CD4-positive, alpha-beta T cell treated with Interferon gamma for 1 hour (primary cell): ENCODE measurements at regions not wholly inside any gene's neighbourhood (a gene's known extent, or its start where the extent isn't known, plus 50 kb on each side); places are given as distances from the start of the nearest gene placed in this dataset.
"Not testable (repeated sequence)": the region's sequence is repeated elsewhere in the genome, so short reads cannot be mapped to it uniquely, and the experiment has no call there.

ENCODE experiments used
- DNase-seq: peaks from one replicate; pipeline ENCODE4 v3.0.0-alpha.2; 2020

DNA sequence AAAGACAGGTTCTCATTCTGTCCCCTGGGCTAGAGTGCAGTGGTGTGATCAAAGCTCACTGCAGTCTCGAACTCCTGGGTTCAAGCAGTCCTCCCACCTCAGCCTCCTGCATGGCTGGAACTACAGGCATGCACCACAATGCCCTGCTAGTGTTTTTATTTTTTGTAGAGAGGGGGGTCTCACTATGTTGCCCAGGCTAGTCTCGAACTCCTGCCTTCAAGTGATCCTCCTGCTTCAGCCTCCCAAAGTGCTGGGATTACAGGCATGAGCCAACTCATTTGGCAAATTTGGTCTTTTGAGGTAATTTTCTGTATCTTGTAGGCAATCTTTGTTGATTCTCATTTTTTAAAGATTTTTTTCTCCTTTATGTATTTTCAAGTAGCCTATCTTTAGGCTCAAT, 205.7 kb downstream of the ZIC5 start:
- no peak for DNase-seq

DNA sequence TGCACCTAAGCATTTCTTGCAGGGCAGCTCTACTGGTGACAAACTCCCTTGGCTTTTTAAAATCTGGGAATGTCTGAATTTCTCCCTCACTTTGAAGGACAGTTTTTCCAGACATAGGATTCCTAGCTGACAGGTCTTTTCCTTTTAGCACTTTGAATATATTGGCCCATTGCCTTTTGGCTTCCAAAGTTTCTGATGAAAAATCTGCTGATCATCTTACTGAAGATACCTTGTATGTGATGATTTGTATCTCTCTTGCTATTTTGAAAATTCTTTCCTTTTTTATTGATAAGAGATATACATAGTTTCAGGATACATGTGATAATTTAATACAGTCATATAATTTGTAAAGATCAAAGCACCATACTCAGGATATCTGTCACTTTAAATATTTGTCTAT, 211.1 kb downstream of the ZIC5 start:
- no peak for DNase-seq

DNA sequence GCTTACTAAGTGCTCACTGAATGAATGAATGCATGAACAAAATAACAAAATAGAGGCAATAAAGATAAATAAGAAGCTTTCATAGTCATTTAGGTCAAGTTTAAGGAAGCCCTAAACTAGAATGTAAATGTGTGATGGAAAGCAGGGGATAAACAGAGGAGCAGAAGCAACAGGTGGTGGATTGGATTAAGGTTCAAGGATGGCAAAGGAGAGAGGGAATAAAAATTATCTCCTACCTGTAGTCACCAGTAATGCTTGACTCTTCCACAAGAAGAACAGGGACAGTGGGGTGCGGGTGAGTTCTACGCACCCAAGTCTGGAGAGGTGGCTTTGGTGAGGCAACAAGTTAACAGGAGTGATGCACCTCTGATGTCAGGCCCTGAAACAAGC, 212.4 kb downstream of the ZIC5 start:
- no peak for DNase-seq

DNA sequence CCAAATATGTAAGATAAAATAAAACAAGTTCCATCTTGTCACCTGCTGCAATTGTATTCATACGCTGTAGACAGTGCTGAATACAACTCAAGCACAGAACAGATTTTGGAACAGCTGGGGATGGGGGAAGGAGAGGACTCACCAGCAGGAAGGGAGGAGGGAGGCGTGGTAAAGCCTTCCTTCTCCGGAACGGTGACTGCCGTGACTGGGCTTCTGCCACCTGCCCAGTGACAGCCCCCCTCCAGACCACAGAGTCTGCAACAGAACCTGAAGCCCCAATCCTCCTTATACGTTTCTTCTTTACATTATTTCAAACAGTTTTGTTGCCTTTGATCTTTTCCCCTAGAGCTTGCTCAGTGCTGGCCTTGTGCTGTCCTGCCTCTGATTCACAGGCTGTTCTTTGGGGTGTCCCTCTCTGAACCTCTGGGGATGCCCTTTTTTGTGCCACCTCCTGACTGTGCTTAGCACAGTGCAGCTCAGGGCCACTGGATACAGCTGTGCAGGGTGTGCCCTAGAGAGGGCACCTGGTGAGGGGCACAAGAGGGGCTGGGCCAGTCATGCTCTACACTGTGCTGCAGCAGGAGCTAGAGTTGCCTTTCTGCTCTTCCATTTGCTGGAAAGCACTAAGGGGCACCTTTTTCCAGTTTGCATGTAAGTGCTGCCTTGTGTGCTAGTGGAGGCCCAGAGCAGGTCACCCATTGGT, 213.0 kb downstream of the ZIC5 start:
- no peak for DNase-seq

DNA sequence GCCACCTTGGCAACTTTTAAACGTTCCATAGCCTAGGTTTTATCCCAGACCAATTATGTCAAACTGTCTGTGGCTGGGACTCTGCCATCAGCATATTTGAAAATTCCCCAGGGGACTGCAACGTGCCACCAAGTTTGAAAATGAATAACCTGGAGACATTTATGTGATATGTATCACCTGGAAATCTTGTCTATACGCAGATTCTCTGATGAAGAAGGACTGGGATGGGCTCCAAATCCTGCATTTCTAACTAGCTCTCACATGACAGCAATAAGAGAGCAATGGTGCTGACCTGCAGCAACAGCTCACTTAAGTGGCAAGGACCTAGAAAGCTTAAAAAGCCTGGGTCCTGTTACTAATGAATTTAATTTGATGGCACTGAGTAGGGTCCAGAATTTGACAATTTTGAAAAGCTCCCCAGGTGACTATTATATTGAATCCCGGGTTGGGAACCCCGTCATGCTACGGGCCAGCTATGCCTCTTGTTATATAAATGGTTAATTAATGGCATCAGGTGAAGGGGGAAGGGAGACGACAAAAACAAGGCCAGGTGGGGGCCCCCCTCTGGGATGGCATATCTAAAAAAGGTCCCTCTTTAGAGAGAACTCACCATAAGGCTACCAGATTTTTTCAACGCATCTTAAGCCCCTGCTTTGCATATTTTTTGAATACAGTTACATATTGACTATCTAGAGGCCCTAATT, 213.7 kb downstream of the ZIC5 start:
- no peak for DNase-seq

DNA sequence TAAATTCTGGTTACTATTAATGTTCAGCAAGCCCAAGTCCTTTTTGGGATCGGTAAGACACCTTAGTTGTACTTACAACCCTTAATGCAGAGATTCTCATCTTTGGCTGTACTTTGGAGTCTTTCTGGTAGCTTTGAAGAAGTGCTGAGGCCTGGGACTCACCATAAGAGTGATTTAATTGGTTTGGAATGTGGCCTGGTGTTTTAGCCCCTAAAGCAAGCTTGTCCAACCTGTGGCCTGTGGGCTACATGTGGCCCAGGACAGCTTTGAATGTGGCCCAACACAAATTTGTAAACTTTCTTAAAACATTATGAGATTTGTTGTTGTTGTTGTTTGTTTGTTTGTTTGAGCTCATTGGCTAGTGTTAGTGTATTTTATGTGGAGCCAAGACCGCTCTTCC, 215.3 kb downstream of the ZIC5 start:
- no peak for DNase-seq

DNA sequence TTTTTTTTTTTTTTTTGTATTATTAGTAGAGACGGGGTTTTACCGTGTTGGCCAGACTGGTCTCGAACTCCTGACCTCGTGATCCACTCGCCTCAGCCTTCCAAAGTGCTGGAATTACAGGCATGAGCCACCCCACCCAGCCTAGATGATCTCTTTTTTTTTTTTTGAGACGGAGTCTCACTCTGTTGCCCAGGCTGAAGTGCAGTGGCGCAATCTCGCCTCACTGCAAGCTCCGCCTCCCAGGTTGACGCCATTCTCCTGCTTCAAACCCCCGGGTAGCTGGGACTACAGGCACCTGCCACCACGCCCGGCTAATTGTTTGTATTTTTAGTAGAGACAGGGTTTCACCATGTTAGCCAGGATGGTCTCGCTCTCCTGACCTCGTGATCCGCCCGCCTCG, 216.8 kb downstream of the ZIC5 start:
- not testable (repeated sequence) for DNase-seq

DNA sequence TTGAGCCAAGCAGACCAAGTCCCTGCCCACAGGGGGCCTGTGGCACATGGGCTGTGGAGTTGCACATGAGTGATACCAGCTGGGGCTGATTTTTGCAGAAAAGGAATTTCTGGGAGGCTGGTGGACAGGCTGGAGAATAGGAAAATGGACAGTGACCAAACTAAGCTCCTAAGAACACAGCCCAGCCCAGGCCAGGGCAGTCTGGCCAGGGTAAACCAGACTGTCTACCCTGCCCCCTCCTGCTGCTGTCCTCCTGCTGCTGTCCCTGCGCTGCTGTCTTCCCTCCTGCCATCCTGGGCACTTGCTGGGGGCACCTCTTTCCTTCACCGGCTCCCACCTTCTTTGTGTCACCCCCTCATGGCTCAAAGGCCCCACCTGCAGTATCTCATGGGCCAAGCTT, 219.2 kb downstream of the ZIC5 start:
- DNase-seq = no peak

DNA sequence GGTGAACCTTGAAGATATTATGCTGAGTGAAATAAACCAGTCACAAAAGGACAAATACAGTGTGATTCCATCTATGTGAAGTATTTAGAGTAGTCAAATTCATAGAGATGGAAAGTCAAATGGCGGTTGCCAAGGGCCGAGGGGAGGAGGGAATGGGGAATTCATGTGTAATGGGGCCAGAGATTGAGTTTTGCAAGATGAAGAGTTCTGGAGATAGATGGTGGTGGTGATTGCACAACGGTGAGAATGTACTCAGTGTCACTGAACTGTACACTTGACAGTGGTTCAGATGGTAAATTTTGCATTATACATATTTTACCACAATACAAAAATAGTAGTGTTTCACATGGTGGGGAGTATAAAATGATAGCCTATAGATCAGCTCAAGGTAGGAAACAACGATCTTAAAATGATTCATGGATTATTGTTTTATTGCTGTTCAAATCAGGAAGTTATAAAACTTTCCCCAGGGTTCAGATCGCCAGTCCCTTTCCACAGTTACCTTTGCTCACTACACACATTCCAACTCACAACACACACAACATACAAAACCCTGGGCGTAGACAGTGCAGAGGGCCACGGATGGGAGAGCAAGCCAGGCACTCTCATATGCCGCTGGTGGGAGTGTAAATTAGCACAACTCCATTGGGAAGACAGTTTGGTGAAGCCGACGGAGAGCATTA, 219.9 kb downstream of the ZIC5 start:
- DNase-seq = no peak

DNA sequence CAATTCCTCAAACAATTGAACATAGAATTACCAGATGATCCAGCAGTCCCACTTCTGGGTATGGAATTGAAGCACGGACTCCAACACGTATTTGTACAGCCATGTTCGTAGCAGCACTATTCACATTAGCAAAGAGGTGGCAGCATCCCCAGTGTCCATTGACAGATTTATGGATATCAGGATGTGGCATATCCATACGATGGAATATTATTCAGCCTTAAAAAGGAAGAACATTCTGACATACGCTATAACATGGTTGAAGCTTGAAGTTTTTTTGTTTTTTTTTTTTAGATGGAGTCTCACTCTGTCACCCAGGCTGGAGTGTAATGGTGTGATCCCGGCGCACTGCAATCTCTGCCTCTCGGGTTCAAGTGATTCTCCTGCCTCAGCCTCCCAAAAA, 220.6 kb downstream of the ZIC5 start:
- no peak for DNase-seq

DNA sequence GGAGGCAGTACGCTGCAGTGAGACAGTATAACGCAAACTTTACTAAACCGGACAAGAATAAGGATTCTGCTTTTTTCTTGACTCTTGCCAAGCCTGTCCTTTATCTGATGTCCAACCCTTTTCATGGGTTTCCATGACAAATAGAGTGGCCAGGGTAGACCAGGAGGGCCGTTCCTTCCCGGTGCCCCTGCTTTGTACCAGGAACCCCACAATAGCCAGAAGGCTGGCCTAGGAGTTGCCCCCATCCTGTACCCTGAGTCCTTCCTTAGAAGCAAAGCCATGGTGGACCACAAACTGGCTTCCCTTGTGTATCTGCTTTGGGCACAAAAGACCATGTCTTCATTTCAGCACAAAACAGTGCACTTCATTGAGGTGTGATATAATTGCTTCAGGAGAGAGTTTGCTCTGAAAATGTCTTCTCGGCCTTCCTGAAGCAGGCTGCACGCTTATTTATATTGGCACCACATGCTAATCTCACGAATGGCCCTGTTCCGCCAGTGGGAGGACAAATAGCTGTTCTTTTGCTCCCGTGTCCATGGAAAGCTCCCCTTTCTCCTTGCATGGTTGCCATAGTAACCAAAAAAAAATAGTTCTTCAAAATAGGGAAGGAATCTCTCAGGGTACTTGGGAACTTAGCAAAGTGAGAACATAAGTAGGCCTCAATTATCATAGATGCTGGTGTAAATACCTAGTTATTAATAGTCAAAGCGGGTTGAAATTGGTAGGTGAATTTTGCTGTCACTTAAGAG, 222.1 kb downstream of the ZIC5 start:
- DNase-seq = no peak

DNA sequence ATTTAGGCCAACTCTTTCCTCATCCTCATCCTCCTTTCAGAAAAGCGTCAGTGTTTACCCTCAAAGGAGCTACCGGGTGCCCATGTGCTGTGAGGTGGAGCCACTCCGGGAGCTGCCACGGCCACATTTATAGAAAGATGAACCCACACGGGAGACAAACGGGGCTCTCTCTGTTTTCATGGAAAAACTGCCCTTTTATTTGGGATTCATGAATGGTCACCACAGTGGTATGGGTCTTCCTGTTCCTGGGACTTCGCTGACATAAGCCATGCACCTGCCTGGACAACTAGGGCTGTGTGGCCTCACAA, 224.2 kb downstream of the ZIC5 start:
- DNase-seq = no peak

DNA sequence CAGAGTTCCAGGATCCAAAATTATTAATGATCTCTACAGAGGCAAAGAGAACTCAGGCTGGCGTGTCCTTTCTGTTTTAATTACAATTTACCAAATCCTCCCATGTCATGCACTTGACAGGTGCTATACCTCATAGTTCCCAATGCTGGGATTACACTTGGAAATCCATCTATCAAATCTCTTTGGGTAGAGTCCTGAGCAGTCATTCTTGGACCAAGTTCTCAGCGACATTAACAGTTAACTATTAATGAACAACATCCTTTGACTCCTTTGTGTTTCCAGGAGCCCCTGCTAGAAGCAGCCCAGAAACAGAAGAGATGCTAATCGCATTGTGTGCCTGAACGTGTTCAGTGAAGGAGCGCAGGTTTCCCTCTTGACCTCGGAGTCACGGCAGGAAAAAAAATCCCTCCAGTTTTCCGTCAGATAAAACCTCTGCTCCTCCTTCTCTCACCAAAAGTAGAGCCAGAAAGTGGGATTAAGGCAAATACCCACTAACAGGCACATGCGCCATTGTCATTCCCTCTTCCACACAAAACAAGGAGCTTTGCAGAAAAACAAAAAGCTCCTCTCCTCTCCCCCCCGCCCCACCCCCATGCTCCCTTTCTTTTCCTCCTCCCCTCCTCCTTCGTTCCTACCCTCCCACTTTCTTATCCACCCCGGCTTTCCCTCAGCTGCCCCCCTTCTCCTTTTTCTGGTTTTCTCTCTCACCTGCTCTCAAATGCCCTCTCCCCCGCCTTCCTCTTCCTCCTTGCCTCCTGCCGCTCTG, 224.7 kb downstream of the ZIC5 start:
- DNase-seq = no peak

DNA sequence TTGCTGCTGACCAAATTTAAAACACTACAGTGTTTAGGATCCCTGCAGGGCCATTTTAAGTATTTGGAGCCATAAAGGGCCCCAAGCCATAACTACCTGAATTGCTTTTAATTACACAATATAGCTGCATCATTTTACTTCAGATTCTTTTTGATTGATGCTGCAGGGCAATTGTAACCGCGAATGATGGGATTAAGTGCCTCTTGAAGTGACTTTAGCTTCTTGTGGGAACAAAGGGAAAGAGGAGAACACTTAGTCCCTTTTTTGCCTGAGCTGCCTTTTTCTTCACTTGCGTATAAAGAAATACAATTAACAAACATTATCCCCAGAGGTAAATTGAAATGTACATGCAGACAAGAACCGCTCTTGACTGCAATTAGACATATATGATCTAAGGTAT, 228.5 kb downstream of the ZIC5 start:
- DNase-seq = no peak

DNA sequence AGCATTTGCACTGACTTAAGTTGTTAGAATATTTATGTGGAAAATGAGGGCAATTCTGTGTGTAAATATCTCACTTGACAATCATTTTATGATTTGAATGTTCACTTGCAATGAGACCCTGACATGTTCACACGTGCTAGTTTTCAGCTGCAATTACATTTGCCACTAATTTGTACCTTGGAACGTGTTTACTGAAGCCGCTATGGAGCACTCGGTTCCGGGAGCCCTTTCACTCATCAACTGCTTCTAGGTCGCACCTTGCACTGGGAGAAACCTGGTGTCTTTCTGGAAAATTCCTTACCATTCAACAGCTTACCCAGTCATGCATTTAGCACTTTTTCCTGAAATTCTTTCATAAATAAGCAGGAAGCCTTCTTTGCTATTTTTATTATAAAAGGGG, 229.6 kb downstream of the ZIC5 start:
- no peak for DNase-seq

DNA sequence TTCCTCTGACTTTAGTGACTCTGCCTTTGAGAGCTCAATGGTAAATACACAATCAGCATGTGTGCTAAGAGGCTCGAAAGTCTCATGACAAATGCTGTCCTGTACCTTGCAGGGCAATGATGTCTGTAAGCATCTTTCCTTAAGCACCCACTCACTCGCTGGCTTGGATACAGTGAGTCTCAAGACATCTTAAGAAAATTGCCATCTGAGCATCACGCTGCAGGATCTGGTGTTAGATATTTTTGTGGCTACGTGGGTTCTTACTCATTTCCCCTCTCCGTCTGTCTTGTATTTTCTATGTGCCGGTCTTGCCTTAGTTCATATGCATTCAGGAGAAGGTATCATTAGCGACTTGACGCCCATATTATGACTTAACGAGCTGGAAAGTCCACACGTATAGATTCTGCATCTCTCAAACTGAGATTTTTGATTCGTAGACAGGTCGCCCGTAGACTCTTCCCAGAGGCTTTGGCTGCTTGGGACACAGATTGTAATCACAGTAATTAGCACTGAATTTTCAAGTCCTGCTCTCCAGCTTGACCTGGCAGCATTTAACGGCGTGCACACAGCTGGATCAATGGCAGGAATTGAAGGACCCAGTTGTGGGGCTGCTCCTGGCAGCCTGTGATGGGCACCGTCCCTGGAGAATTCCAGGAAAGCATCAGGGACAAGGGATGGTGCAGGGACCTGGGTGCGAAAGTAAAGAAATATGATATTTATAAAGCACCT, 231.2 kb downstream of the ZIC5 start:
- DNase-seq = no peak

DNA sequence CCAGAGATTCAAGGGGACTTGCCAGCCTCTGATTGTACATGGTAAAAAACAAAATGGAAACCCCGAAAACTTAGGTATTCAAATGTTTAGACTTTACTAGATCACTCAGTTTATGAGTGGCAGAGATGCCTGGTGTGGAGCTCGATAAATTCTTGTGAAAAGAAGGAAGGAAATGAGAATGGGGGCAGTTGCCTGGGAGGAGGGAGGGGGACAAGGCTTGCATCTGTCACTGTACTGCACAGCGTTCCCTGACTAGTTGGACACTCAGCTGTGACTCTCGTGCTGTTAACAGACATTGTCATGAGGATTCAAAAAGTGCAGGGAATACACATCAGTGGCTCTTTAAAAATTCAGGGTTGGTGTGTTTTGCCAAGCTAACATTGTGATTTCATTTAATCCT, 232.9 kb downstream of the ZIC5 start:
- DNase-seq = no peak

DNA sequence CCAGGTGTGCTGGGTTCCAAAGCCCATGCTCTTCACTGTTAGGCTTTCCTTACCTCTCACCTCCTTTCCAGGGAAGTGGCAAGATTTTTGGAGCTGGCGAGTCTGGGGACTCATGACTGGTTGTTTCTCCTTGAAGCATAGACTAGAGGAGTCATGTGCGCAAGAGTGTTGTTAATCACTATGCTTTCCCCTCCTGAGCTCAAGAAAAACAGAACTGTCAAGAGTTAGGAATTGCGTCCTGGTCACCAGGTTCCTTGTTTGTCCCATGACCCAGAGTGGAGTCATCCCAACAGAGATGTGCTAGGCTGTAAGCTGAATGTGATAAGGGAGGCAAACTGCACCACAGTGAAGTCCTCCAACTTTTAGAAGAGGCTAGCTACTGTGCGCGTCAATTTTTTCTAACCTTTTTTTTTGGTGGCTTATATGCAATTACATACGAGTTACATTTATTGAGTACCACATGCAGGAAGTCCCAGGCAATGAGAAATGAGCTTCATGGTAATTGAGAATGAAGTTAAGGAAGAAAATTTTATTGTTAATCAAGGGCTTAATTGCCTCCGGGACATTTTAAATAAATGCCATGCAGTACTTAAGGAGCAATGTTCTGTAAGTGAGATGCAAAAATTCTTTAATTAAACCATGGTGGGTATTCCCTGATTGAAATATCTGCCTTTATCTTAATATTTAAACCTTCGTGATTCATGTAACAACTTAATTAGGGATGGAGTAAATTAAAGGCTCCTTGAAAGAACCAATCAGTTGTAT, 233.9 kb downstream of the ZIC5 start:
- DNase-seq = no peak

DNA sequence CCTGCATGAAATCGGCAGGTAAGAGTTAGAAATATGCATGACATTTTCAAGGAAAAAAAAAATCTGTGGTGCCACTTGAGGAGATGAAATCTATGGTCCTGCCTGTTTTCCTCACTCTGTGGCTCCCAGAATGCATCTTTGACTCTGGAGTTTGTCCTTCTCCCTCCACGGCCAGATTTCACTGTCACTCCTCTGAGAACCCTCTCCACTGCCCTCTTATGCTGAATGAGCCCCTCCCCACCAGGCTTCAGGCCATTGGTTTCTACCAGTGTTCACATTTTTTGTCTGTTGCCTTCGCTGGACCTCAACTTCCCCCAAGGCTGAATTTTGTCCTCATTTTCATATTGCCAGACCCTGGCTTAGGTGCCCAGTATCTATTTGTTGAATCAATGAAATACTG, 235.0 kb downstream of the ZIC5 start:
- no peak for DNase-seq

DNA sequence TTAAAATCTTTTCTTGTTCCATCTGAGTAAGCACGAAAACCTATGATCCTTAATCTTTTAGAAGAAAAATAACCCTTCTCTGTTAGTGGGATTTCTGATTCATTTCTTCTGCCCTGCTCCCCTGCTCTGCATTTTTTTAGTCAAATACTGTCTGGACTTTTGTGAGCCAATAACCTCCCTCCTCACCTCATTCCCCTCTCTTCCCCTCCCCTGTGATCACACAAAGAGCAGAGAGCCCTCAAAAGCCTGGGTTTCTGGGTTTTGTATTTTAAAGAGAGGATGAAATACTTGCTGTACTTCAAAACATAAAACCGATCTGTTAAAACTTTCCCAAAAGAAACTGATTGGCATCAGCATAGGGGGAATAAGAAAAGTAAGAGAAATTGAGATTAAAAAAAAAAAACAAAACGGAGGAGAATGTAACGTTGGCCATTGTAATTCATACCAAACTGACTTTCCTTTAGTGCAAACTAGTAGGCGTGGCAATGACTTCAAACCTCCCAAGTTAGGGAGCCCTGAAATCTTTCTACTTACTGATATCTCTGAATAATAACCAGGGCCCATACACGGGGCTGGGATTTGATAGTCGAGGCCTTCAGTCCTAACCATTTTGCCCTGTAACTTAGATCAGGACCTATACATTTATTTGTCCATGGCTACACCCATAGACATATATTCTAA, 232.9 kb downstream of the TM9SF2 start:
- DNase-seq = no peak

DNA sequence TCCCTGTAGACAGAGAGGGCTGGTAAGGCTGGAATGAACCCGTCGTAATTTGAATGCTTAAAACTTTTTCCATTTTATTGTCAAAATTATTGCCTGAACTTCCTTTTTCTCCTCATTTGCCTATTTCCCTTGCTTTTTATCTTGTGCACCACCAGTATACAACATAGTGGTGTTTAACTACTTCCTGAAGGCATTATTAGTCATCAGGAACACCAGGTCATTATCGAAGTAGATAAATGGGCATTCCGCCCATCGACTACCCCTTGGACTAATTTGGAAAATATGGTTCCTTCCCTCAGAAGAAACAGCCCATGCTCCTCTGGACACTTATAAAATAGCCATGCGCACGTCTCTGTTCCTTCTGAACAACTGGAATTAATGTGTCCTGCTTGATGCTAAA, 232.1 kb downstream of the TM9SF2 start:
- DNase-seq = no peak
